Body of pancreas (tissue), 4 donors: ENCODE measurements at regions not wholly inside any gene's neighbourhood (a gene's known extent, or its start where the extent isn't known, plus 50 kb on each side); places are given as distances from the start of the nearest gene placed in this dataset.

Experiments used
- CTCF ChIP-seq, 7 experiments: fragments of 450-650 bp in 4 of 7; fragments of 200-600 bp in 3 of 7; sonication (generic) in 3 of 7; IDR thresholded peaks; one replicate each; pipeline ENCODE4 v1.5.1; 2016 to 2019; ENCODE audit warnings: antibody characterized with exemption in 7 of 7
- POLR2A ChIP-seq, 3 donors: fragments of 450-650 bp; IDR thresholded peaks; one replicate each; pipeline ENCODE4 v1.6.1; 2016; ENCODE audit warnings: antibody characterized with exemption in 3 of 3, mild to moderate bottlenecking in 2 of 3

- TF ChIP-seq POLR2A (IDR thresholded peaks at IDR 0.05) (no peak), CTCF (IDR thresholded peaks at IDR 0.05) (no peak)
Measured at GRCh38 chr3:65194047-65194714, 506.4 kb upstream of the ADAMTS9 start.
